GM18502 (cell line): ENCODE measurements at regions not wholly inside any gene's neighbourhood (a gene's known extent, or its start where the extent isn't known, plus 50 kb on each side); places are given as distances from the start of the nearest gene placed in this dataset.

ENCODE experiments used
- ATAC-seq: cut with Tn5 transposase; IDR thresholded peaks from one replicate; pipeline ENCODE4 v1.9.1; 2021; ENCODE audit warnings: mild to moderate bottlenecking; ENCODE audit not compliant: unreplicated experiment, poor library complexity

DNA sequence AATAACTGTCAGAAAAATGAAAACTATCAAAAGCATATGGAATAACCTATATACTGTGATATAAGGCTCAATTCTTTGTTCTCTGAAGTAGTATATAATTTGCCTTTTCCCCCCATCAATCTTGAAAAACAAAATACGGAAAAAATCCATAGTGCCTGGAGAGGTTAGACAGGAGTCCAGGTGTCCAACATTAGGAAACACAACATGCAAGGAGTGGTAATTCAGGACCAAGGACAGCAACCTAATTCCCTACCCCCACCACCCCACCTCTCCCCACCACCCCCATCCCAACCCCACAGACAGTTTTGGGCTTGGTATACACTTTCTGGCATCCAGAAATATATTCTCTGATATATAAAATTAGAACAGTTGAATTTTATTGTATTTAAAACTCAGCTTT is 55.1 kb upstream of the SLC25A26 start:
- ATAC-seq = no peak

DNA sequence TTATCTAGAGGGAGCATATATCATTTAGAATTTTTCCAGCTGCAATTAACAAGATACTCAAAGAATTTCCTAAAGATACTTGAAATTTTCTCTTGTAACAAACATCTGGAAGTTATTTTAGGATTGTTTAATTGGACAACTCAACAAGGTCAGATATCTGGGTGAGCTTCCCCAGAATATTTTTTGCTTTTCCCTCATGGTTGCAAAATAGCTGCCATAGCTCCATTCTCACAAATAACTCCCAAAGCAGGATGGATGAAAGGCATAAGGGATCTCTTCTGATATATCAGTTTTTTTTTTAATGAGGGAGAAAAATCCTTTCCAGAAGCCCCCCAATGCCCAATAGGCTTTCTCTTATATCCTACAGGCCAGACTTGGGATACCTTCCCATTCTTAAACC is 56.6 kb upstream of the SLC25A26 start:
- no peak for ATAC-seq

DNA sequence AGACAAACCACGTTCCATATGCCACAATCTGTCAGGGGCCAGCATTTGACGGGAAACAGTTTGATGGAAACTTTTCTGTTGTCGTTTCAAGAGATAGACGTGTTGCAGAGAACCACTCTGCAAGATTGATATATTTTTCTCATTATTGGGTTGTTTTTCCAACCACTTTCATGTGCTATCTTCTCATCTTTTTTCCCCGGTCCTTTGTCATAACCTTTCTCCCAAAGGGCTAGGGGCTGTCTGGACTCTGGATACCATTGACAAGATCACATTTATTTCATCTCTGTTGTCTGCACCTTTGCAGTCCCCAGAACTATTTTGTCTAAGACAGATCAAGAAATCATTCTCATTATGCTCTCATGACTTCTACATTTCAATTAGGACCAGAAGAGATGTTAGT is 57.6 kb upstream of the SLC25A26 start:
- ATAC-seq = no peak

DNA sequence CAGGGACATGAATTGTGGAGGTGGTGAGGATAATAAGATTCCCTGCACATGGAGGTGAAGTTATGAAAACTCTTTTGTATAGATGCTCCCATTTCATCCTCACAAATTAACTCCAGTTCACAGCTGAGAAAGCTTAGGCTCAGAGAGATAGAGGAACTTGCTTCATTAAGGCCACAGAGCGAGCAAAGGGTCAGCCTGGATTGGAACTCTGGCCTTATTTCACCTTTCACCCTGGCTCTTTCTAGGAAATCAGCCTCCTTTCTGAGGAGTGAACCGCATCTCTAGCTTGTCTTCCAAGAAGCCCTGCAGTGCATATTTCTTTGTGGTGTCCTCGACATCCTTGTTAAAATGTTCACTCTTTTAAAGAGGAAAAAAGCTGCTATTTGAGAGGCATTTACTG is 58.0 kb upstream of the SLC25A26 start:
- no peak for ATAC-seq

DNA sequence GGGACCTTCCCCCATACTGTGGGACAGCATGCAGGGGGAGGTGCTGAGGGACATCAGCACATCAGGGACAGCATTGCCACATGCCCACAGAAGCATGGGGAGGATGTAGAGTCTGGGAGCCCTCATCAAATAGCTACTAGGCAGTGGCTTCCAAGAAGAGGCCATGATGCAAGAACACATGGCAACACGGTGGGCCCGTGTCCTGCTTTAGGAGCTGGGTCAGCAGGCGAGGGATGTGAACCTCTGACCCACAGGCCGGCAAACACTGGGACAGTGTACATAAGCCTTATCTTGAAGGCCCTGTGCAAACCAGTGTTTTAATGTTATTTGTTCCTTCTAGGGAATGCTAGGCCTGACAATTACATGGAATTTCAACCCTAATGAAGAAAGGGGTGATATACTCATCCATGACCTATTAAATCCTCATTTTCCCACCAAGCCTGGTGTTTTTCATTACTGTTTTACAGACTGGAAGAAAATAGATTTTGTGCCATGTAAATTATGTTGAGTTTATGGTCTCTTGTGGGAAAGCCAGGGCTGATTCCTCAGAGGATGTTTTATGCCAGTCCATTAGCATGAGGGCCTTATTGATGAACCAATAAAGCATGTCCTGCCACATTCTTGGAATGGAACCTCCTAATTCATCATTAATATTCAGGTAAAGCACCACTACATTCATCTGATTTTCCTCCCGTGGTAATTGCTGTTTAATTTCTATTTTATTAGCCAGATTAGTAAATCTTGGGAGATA is 61.7 kb upstream of the SLC25A26 start:
- ATAC-seq = no peak

DNA sequence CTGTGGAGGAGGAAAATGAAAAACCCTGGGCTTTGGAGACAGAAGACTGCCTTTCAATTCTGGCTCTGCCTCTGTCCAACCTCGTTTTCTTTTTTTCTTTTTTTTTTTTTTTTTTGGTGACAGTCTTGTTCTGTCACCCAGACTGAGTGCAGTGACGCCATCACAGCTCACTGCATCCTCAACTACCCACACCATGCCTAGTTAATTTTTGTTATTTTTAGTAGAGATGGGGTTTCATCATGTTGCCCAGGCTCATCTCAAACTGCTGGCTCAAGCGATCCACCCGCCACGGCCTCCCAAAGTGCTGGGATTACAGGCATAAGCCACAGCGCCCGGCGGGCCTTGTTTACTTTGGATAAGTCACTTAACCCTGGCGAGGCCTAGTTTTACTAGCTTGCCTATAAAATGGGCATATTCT is 66.3 kb upstream of the SLC25A26 start:
- no peak for ATAC-seq

DNA sequence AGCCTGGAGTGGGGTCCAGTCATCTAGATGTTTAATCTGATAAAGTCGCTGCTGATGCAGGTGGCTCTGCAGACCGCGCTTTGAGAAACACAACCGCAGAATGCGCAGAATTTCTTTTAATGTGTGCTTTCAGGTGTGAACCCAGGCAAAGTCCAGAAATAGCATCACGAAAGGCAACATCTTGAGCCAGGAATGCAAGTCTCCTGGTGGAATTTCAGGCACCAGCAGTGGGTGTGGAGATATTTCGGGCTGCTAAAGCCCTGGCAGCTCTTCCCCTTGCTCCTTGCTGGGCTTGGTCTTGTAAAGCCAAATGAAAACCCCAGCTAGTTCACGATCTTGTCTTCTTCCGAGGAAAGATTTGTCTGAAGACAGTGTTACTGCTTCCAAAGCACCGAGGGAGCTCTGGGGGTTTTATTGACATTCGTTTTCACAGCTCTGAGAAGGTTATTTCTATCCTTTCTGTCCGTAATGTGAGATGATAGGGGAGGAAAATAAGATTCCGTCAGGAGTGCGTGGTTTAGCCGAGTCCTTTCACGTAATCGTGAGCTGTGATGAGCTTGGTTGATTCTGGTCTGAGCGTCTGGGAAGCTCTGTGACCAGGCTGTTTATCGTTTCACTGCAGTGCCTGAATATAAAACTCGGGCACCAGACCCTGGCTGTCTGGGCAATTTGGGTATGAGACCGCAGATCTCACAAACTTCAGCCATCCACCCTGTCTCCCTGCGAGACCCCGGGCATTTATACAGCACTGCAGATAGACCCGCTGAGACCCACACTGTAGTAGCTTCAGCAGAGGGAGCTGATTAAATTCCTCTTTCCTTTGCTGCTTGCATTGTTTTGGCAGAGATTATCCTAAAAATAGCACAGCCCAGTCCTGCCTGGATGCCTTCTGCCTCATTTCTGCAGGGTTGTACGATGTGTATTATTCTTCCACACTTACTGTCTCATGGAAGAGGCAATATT is 67.0 kb upstream of the SLC25A26 start:
- no peak for ATAC-seq

DNA sequence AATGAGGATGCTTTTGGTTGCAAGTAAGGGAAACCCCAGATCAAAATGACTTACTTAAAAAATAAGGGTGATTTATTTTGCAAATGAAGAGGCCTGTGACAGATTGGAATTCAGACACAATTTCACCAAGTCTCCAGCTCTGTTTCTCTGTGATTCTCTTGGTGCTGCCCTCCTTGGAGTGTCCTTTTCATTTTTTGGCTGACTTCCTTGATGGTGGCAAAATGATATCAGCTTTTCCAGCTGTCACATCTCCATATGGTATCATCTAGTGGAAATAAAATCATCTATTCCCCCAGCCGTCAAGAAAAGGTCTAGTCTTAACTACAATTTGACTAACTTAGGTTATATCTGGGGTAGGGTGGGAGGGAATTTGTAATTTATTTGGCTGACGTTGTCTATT is 68.5 kb upstream of the SLC25A26 start:
- no peak for ATAC-seq

DNA sequence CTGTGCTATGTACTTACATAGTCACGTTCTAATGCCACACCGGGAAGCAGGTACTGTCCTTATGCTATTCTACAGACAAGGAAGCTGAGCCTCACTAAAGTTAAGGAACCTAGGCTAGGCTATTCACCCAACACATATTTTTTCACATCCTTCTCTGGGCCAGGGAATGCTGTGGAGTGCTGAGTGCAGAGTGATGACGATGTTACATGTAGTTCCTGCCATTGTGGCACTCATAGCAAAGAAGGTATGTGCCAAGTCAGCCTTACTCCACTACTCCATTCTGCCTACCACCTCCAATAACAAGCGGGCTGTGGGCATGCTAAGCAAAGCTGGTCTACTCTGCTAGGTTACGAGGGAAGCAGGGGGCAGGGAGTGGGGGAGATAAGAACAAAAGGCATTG is 69.8 kb upstream of the SLC25A26 start:
- no peak for ATAC-seq

DNA sequence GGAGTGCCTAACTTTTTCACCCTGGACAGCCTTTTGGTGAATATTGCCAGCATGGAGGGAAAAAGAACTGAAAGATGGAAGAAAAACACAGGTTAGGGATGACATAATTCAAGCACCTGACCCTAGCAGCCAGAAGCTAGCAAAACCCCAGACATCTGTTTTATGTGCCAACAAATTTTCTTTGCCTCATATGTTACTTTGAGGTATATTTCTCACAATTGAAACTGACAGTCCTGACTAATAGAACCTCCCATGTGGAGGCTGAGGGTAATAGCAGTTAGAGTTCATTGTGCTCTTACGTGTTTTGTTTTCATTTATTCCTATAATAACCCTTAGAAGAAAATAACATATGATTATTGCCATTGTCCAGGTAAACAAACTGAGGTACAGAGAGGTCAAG is 71.5 kb upstream of the SLC25A26 start:
- no peak for ATAC-seq

DNA sequence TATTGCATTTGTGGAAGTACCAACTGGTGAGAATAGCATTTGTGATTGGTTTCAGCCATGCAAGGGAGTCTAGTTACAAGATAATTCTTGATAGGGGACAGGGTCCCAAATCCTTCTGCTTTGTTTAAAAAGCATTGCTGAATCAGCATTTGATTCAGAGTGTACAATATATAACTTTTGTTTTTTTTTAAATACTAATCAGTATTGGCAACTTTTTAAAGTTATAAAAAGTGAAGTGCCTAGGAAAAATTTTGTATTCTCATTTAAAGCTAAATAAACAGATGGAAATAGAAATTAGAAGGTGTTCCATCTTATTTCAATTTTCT is 75.4 kb upstream of the SLC25A26 start:
- no peak for ATAC-seq

DNA sequence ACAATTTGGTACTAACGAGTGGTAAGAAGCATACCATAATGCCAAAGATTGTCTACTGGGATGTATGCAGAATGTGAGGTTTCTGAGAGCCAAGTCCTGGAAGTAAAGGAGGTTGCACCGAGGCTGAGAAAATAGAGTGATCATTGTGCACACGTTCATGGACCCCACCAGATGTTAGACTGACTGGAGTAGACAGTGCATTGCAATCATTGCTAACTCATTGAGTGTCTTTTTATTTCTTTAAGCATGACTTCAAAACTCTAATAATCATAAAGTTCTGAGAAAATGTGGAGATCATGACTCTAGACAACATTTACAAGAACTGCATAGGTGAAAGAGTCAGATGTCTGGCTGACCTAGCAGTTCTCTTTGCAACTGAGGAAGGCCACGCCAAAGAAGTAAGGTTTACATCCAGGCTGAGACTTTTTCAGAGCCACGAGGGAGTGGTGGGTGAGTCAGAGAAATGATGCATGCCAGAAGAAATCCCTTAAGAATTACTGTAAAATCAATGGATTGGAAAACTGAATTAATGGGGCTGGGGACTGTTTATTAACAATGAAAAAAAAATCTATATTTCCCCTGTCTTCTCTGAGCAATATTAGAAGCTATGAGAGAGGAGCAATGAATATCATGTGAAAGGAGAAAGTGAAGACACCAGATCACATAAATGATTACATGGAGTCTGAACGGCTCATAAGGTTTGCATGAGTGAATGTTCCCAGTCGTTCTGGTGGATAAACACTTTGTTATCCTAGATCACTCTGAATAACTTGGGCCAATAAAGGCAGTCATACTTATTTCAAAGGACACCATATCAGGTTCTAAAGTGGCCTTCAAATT is 76.0 kb upstream of the SLC25A26 start:
- ATAC-seq = no peak

DNA sequence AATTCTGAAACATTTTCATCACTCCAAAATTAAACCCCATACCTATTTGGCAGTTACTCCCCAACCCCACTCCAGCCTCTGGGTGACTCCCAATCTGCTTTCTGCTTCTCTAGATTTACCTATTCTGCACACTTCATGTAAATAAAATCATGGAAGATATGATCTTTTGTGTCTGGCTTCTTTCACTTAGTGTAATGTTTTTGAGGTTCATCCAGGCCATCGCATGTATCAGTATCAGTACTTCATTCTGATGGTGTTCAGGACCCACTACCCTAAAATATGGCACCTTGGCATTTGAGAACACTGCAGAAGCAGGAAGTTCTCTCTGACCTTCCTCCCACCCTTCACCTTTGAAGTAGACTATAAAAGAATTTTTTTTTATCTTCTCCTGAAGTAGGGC is 78.7 kb upstream of the SLC25A26 start:
- no peak for ATAC-seq

DNA sequence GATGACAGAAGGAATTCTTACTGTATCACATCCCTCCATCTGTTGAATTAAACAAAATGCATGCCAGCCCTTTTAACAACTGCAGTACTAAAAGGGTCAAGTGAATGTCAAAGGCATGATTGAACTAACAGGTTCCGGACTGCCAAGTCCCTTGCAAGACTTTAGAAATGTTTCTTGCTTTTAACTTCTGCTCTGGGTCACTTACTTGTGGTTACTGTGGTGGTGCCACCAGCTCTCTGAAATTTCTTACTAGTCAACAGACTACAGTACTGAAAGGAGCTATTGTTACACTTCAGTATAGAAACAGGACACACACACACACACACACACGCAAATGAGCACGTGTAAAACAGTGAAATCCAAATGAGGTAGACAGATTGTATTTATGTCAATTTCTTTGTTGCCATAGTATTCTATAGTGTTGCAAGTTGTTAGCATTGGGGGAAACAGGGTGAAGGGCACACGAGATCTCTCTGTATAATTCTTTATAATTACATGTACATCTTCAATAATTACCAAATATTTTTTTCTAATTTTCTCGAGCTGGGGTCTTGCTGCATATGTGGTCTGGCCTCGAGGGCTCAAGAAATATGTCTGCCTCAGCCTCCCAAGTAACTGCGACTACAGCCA is 79.9 kb upstream of the SLC25A26 start:
- ATAC-seq = peak; percentile 70

DNA sequence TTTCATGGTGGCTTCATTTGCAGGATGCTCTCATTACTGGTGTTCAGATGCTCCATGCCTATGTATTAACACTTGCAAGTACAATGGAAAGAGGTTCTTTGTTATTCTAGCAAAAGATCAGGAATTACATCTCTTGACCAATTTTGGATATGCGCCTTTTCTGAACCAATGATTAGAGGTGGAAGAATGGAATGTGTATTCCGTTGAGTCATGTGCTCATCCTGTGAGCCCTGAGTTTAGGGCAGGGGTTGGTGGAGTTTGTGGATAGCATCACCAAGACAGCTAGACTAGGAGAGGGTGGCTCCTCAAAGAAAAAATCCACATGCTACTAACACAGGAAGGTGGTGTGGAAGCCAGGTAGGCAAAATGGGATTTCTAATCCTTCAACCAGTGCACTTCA is 80.7 kb upstream of the SLC25A26 start:
- ATAC-seq = no peak

DNA sequence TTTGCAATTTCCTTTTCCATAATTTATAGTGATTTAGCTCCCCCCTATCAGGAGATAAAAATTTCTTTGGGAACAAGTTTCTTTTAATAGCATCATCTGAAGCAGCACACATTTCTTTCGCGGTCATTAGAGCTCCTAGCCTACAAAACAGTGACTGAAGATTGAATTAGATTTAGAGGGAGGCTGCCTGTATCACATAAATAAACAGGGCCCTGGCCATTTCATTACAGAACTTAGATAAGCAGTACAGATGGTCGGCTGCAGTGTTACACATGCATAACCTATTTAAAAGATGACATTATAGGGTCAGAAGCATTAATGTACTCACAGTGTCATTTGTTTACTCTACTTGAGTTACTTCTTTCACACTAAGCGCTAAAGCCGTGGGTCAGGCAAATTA is 81.4 kb upstream of the SLC25A26 start:
- ATAC-seq = no peak

DNA sequence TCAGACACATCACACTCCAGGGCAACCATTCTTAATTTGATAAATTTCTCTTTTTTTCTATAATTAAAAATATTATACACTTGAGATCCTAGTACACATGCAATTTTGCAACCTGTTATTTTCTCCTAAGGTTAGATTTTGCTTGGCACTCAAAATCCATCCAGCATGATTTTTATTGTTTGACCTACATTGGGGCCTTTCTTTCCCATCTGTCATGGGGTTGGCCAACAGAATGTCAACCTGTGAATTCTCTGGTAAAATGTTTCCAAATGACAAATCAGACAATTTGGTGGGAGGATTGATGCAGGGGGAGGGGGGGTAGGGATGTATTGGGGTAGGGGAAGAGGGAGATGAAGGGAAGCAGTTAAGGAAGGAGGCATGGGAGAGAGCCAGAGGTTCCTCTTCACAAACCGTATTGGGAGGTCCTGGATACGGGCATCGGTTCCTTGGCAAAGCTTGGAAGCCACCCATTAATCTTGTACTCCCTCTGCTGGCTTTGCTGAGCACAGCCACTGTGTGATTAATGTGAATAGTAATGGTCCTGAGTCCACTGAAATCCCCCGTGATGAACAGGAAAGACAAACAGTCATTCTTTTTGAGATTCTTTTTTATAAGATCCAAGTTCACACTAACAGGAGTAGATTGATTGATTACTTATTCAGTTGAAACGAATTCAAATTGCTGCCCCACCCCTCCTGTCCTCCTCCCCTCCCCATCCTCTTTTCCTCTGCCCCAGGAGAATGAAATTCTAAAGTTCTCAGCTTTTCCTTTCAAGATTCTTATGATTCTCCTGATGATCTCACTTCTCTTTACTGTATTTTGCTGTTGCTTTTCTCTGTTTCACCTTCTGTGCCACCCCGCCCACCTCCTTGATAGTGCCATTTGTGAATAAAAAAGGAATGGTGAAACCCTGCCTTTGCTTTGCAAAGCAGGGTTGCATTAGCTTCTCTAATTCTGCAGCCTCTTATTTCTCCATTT is 82.2 kb upstream of the SLC25A26 start:
- ATAC-seq = peak; percentile 77

DNA sequence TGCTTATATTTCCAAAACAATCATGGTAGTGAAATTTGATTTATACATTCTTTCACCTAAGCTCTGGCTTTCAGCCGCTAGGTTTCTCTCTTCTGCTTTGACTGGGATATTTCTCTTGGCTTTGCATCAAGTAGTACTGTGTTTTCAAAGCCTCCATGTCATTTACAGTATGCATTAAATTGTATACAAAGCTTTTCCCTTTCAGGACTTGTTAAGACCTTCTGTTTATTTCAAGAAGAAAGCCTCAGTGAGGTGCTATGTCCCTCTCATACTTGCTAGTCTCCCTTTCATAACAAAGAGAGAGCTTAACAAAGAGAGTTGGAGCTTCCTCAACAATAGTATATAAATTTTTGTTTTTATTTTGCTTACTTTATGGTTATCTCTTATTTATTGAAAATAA is 84.2 kb upstream of the SLC25A26 start:
- no peak for ATAC-seq

DNA sequence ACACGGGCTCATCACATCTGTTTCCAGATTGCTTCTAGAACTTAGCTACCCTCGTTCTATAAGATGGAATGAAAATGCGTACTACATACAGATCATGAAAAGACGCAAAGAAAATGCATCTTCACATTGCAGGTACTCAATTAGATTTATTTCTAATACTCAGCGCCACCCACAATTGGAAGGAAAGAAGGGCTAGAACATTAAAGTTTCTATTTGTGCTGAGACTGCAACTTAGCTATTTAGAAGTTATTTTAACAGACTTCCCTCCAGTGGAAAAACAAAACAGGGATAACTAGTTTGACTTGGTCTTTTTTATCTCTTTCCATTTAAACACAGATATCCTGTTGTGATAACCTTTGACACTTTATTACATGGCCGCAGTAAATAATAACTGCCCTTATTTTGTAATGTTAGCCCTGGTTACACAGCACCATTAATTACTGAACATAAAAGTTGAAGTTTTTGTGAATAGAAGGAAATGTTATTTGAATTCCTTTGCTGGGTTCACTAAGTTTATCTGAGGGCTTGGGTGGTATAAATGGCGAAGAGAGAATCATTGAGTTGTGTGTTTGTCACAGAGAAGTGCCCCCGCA is 86.9 kb upstream of the SLC25A26 start:
- ATAC-seq = no peak
